ENCODE measurements at regions not wholly inside any gene's neighbourhood (a gene's known extent, or its start where the extent isn't known, plus 50 kb on each side); places are given as distances from the start of the nearest gene placed in this dataset.

DNA sequence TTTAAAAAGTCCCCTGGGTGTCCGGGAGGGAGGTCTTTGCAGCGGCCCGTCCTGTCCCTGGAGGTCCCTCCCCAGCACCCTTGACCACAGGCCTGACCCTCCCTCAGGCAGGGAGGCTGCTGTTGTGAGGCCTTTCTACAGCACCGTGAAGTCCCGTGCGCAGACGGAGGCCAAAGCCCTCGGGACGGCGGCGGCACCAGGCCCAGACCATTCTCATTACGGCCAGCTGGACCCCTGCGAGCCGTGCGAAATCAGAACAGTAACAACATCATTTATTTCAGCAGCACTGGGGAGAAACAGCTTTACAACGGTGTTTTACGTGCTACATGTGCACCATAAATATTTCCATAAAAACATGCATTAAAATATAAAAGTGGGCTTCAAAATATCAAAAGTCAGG, 101.4 kb upstream of the ACTRT2 start:
- no peak for DNase-seq

DNA sequence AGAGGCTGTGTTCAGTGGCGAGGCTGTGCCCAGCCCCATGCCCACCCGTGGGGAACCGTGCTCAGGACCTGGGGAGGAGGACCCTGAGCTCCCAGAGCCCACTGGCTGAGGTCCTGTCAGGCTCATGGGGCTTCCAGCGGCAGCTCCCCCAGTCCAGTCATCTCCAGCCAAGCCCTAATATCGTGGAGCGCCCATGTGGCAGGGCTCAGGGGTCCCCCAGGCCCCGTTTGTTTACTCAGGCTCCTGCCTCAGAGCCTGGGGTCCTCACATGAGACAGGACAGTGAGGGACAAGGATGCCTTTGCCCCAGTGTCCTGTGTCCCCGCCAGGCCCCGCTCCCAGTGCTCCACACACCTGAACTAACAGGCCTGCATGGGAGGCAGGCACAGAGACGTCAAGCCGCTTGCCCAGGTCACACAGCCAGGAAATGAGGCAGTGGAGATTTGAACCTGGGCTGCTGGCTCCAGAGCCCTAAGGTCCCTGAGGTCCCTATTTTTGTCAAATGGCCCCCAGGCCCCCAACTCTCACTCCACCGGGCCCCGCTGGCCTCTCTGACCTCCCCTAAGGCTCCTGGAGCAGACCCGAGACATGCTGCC, 100.7 kb upstream of the ACTRT2 start:
- no peak for DNase-seq

DNA sequence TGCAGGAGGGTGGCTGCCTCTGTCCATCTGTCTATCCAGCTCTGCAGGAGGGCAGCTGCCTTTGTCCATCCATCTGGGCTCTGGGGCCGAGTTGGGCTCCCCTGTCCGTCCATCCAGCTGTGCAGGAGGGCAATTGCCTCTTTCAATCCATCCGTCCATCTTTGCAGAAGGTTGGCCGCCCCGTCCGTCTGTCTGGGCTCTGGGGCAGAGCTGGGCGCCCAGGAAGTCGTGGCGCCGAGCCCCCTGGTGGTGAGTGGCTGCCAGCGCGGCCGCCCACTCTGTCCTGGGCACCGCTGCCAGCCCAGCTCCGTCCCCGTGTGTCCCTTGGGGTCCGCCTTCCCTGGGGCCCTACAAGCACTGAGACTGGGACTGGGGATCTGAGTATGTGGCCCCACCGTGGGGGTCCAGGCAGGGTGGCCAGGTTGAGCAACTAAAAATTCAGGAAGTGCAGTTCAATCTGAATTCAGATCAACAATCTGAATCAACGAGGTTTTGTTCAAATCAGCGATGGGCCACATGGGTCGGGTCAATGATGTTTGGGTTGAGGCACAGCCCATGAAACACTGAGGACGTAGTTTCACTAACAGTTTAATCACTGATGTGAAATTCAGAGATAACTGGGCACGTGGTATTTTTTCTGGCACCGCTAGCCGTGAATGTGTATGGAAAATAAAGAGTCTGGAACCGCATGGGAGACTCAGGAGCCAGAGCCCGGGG, 99.1 kb upstream of the ACTRT2 start:
- peak; percentile 6 for DNase-seq

DNA sequence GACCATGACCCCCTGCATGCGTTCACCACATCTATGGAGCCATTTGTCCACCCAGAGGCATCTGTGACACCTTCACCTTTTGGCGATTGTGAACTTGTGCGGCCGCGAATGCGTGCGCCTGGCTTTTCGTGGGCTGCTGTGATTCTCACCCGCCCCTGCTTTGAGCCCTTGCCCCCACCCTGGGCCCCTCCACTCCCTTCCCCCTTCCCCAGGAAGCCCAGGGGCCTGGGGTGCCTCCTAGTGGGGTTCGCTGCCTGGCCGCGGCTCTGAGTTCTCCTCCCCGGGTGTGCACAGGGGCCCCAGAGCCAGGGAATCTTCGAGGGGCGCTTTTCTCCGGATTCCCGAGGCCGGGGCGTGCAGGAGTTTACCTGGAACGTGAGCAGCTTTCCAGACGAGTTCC, 97.9 kb upstream of the ACTRT2 start:
- no peak for DNase-seq

DNA sequence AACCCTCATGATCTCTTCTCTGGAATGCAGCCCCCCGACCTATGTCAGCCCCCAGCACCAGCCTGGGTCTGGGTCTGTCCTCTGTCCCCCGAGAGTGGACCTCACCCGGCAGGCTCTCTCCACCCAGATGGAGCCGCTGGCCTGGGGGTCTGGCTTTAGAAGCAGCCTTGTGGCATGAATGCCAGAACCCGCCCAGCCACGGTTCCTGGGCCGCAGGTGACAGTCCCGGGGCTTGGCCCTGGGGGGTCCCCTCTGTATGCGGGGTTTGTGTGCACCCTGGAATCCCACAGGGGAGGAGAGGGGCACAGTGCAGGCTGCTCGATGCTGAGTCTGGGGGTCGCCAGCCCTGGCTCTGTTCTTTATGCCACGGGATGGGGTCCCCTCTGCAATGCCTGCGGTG, 96.0 kb upstream of the ACTRT2 start:
- no peak for DNase-seq

DNA sequence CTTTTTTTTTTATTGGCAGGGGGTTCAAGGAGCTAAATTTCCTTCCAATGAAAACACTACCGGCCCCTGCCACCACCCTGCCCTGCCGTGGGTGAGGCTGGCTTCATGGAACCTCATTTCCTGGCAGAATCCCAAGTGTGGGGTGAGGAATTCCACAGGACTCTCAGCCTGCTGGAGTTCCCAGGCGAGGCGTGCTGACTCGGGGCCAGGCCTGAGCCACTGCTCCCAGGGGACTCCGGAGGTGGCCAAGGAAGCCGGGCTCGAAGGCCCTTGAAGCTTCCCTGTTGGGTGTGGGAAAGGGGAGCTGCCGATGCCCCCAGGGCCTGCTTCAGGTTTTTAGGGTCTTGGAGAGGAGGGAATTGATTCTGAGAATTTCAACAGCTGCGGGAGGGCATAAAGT, 95.3 kb upstream of the ACTRT2 start:
- DNase-seq = no peak

DNA sequence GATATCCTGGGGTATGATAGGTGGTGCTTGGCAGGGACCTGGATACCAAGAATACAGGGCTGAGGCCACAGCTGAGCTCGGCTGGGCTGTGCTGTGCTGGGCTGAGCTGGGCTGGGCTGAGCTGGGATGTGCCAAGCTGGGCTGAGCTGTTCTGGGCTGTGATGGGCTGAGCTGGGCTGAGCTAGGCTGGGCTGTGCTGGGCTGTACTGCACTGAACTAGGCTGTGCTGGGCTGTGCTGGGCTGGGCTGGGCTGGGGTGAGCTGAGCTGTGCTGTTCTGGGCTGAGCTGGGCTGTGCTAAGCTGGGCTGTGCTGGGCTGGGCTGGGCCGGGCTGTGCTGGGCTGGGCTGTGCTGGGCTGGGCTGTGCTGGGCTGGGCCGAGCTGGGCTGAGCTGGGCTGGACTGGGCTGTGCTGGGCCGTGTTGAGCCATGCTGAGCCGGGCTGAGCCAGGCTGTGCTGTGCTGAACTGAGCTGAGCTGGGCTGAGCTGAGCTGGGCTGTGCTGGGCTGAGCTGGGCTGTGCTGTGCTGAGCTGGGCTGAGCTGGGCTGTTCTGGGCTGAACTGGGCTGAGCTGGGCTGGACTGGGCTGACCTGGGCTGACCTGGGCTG, 94.7 kb upstream of the ACTRT2 start:
- no peak for DNase-seq

DNA sequence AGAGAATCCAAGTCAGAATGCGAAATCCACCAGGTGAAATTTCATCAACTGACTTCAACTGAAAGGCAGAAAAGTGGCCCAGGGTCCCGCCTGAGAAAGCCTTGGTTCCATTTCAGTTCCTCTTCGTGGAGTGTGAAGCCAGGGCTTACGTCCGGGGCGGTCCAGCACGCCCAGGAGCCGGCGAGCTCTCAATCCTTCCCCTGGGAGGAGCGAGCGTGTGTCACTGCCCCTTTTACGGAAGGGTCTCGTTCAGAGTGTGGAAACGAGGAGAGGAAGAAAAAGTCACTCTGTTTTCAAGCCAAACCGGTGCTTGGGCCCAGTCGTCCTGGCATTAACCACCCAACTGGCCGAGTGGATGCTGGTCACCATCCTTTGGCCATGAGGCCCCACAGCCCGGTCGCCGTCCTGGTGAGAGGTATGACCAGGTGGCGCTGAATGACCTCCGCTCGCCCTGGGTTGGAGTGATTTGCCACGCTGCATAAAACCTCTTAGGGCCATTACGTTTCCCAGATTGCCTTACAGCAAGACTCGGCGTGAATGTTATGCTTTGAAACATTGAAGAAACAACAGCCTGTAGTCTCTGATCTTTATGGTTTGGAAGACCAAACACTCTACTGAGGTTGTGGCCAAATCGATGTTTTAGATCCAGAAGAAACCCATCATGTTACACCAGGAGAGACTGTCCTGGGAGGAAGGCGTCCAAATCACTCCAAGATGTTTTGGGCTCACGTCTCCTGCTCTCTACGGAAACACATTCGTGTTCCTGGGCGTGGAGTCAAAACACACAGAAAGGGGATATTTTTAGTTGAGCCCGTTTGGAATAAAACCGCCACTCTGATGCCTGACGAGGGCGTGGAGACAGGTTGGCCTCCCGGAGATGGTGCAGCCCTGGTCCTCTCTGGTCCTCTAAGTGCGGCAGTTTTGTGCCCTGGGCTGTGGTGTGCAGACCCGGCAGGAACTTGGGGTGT, 93.6 kb upstream of the ACTRT2 start:
- DNase-seq = no peak

DNA sequence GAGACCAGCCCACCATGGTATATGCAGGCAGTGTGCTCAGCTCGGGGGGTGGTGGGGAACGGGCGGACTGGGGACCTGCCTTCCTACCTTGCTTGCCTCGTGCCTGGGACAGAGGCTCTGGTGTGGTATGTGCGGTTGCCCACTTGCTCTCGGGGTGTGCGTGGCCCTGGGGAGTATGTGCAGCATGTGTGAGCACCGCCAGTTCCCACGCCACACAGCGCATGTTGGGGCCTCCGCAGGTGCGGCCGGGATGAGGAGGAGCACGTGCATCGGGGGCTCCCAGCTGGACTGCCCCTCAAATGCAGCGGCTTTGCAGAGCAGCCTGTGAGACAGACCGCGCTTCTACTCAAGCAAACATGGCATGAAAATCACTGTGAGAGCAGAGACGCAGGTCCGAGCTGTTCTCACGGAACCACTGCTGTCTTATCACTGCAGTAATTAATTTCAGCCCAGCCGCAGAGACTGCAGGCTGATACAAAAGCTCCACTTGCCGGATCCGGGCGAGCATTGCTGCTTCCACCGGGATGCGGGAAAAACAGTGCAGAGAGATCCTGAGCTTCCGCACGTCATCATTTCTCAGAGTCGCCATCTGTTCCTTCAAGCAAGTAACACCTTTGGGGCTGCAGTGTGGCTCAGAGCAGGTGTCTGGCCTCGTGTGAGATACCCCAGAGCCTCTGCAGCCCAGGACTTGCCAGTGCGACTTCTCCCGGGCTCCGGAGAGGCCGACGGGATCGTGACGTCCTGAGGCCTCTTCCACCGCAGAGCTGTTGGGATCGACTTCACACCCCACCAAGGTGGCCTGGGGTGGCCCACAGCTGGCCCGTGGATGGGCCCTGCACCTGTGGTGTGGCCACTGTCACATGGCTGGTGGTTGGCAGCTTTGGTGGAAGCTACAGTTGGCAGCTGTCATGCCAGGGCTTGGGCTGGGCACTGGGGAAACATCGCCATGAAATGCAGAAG, 92.6 kb upstream of the ACTRT2 start:
- DNase-seq = no peak

DNA sequence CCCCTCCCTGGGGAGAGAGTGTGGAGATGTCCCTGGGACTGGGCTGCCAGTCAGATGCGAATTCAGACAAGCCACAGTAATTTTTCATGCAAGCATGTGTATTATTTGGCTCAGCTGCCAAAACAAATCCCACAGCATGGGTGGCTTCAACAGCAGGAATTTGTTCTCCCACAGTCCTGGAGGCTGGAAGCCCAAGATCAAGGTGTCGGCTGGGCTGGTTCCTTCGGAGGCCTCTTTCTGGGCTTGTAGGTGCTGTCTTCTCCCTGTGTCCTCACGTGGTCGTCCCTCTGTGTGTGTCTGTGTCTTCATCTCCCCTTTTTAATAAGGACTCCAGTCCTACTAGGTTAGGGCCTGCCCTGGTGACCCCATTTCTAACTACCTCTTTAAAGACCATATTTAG, 91.9 kb upstream of the ACTRT2 start:
- DNase-seq = no peak

DNA sequence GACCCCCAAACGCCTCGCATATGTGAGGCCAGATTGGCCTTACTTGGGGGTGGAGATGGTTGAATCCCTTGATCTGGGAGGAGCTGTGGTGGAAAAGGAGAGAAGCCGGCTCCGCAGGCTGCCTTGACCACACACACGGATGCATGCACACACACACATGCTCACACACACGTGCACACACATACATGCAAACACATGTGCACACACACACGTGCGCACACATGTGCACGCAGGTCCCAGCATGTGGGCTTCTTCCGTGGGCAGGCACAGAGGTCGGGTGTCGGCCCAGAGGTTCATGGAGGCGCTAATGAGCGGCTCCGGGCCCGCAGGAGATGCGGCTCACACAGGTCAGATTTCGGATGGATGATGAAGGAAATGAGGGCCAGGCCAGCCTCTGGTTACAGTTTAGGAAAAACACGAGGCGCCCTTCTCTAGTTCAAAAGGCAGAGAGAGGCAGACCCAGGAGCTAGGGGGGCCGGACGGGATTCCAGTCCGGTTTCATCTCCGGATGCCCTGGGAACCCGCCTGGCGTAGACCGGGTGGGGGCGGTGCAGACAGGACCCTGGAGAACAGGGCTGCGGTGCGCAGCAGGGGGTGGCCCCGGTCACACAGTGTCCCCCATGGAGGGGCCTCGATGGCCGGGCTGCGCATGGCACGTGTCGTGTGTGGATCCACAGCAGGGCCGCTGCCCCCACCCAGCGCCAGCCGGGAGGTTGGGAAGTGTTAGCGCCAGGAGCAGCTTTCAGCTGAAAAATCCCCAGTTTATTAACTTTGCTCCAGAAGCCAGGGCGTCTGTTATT, 91.1 kb upstream of the ACTRT2 start:
- no peak for DNase-seq

DNA sequence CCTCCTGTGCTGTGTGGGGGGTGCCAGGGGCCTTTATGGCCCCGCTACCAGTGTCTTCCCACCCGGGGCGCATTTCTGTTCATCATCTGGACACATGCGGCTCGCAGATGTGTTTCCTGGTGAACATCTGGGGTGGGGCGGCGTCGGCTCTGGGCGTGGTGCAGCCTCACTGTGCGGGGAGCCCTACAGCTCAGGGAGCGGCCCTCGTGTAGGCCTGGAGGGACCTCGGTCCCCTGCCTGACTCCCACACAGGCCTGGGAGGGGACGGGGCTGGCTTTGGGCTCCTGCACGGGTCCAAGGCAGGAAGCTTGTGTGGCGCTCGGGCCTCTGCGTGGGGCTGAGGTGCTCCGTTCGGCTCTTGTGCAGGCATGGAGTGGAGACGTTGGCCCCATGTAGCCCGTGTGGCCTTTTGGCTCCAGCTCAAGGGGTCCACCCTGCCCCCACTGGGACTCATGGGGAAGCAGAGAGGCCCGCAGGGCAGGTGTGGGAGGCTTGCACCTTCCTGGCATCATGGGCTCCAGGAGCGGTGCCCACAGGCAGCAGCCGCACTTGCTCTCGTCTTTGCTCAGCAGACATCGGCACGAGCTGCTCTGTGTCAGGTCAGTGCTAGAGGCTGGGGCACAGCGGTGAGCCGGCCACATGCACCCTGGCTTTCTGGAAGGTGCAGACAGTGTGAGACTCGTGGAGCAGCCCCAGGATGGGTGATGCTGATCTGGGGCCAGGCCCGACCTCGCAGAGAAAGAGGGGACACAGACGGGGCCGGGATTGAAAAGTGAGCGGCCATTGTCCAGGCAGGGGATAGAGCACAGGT, 90.1 kb upstream of the ACTRT2 start:
- no peak for DNase-seq

DNA sequence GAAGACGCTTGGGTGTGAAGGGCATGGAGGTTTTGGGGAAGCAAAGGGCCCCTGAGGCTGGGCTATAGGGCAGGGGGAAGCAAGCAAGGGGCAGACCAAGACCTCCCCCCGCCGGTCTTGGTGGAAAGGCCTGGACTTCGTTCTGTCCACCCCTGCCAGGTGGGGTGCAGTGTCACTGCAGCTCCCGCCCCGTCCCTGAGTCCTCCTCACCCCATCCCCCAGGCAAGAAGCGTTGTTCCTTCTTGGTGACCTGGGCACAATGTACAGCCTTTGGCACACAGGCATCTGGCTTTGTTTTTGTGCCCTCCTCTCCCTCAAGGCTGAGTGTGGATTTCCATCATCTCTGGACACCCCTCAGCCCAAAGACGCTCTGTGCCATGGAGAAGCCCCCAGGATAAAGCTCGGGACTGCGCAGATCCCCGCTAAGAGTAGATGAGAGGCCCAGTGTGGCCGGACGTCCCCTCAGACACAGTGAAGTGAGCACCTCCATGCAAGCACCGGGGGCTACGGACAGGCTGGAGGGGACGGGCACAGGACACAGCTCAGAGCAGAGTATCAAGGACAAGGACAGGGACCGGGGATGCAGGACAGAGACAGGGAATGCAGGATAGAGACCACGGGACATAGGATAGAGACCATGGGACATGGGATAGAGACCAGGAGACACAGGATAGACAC, 89.4 kb upstream of the ACTRT2 start:
- no peak for DNase-seq

DNA sequence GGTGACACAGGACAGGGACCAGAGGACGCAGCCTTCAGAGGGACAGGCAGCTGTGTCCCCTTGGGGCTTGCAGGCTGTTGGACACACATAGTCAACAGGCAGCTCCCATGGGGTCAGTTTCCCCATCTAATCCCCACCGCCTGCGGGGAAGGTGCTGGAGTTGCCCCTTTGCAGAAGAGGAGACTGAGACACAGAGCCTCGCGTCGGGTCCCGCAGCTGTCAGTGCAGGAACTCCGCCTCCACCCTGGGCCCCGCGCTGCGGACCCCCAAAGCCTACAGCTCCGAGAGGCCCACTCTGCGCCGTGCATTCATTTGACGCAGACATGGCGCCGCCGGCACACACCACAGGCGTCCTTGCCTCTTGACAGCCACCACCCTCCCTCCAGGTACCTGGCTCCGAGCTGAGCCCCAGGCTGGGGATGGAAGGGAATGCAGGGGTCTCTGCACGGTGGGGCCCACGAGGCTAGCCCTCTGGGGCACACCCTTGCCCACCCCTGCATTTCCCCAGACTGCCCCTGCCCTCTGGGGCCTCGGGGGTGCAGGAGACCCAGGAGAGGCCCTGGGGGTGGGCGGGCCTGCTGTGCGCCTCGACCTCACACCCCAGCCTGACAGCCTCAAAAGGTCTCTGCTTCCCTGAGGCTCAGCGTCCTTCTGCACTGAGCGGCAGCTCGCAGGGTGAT, 88.5 kb upstream of the ACTRT2 start:
- no peak for DNase-seq

DNA sequence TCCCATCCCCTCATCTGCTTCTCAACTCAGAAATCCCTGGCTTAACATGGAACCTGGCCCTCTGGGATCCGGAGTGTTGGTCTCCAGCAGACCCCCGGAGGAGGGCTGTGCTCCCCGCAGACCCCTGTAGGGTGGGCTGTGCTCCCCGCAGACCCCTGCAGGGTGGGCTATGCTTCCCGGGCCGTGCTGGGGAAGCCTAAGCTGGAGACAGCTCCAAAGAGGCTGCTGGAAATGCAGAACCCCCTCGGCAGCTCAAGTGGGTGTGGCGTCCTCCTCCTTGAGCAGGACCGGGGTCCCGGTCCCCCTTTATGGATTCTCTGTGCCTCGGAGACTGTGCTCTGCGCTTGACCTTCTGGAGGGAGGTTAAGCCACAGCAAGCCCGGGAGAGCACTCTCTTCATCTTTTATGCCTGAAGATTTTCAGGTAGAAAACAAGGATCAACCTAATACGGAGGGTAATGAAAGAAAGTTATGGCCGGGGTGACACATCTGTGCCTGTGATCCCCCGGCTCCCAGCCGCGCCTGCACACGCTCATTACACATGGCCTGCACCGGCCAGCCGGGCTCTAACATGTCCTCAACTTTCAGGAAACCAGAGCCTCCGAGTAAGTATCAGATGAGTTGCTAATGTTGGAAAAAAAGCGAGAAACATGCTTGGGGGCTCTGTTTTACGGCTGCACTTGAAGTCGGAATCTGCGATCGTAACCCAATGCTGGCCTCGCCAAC, 87.7 kb upstream of the ACTRT2 start:
- DNase-seq = no peak

DNA sequence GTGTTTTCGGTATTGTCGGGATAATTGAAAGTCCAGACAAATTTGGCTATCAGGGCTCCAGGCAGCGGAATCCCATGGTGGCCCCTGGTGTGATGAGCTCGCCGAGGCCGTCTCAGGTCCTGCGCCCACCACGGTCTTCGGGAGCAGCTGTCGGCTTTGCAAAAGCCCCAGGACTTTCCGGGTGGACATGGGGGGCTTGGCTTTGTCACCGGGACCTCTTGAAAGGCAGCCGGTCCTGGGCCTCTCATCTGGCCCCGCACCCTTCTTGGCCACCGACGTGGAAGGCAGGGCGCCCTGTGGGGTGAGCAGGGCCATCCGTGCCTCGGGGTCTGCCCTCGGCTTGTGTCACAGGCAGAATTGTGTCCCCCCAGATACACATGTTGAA, 87.1 kb upstream of the ACTRT2 start:
- no peak for DNase-seq

DNA sequence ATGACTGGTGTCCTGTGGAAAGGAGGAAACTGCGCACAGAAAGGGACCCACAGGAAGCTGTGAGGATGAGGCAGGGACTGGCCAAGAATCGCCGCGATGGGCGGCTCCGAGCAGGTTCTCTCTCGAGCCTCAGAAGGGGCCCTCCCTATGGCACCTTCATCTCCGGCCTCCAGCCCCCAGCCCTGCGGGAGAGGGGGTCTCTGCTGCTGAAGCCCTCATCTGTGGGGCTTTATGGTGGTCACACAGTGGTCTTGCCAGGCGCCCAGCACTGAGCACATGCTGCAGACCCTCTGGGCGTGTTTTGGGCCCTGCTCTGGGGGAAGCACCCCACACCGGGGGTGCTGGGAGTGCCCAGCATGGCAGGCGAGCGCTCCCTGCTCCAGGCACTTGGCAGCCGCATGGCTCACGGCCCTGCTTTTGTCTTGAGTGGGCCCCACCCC, 86.6 kb upstream of the ACTRT2 start:
- DNase-seq = no peak

DNA sequence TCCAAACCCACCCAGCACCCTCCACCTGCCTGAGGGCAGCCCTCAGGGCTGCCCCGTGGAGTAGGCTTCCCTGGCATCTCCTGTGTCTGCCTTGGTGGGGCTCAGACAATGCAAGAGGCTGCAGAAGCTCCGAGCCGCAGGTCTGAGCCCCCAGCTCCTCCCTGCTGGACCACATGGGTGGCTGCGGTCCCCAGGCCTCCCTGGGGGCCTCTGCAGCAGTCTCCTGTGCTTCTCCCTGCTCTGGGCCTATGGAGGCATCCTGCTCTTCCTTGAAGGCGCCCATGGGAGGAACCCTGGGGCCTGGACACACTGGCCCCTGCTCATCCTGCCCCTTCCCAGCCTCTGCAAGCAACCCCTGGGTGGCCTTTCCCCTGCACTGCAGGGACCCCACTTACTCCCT, 86.1 kb upstream of the ACTRT2 start:
- no peak for DNase-seq
